Pancreas (tissue), 10 donors: ENCODE measurements at regions not wholly inside any gene's neighbourhood (a gene's known extent, or its start where the extent isn't known, plus 50 kb on each side); places are given as distances from the start of the nearest gene placed in this dataset.

Experiments
- ATAC-seq, 4 donors: fragments of 200-7000 bp; cut with Tn5 transposase; one replicate each; pipeline versions ENCODE4 v1.8.0 to v1.9.1; 2020; ENCODE audit warnings: mild to moderate bottlenecking in 4 of 4, moderate library complexity in 4 of 4
- DNase-seq, 6 donors: peaks; one replicate each; pipeline ENCODE4 v3.0.0-alpha.2; 2020
- FAIRE-seq: peaks from 2 replicates; lab custom pipeline; 2012; peaks lifted over from hg19 to GRCh38; lab: Jason Lieb, UNC
- H3K27ac ChIP-seq, 4 donors: fragments of 200-600 bp; sonication (generic); 1 replicate in 3 of 4; 2 replicates in 1 of 4; pipeline versions ENCODE4 v1.5.0 to v1.8.0; 2020
- H3K27me3 ChIP-seq, 4 donors: fragments of 200-600 bp; one replicate each; pipeline ENCODE4 v1.8.0; 2021
- H3K36me3 ChIP-seq, 3 donors: fragments of 200-600 bp; sonication (generic) in 1 of 3; one replicate each; pipeline versions ENCODE4 v1.5.0 to v1.8.0; 2020 to 2021
- H3K4me1 ChIP-seq, 3 donors: fragments of 200-600 bp; one replicate each; pipeline ENCODE4 v1.8.0; 2021
- H3K4me3 ChIP-seq, 4 donors: fragments of 200-600 bp; sonication (generic) in 2 of 4; one replicate each; pipeline versions ENCODE4 v1.5.0 to v1.8.0; 2020 to 2021
- H3K9me3 ChIP-seq, 4 donors: fragments of 200-600 bp; one replicate each; pipeline ENCODE4 v1.8.0; 2021
- CTCF ChIP-seq, 4 donors: fragments of 200-600 bp; sonication (generic) in 3 of 4; IDR thresholded peaks; one replicate each; pipeline versions ENCODE4 v1.5.0 to v1.8.0; 2021; ENCODE audit warnings: antibody characterized with exemption in 4 of 4
- WGBS, 2 donors: extraction: QIAGEN DNeasy Blood & Tissue Kit; methylation state at CpG; one replicate each; pipeline ENCODE4 v1.1.7; 2013; 5-methylcytosine and 5-hydroxymethylcytosine counted together
- intact Hi-C, 3 donors: fragments of 100-400 bp; cut with DNase I; formaldehyde crosslinking; loops; one replicate each; pipeline versions ENCODE4 v1.11.1 to v1.14.2; 2022
- donor health status: healthy with polysubstance abuse.
- donor health status: DM: no; HTN: no; CAD: no; lungs with moderate emphysema.
- donor health status: DM: no; HTN: no; CAD: no.
- donor health status: control.
- donor health status: control.
- donor health status: Bipolar disorder and iron deficiency.
- donor health status: DM: yes; HTN: yes; CAD: no.
- donor health status: DM: no; HTN: no; CAD: no.
- donor health status: DM: no; HTN: no; CAD: no.
- donor health status: DM: yes; HTN: yes; CAD: no.

GRCh38 chr5:30661730-30662129 lies 531.8 kb upstream of the CDH6 start:
- Histone ChIP-seq H3K27ac (no peak overlapping the region), H3K9me3 (no peaks in the 10 kb centered on the region), H3K36me3 (no peaks in the 10 kb centered on the region), H3K4me1 (no peaks in the 10 kb centered on the region), H3K27me3 (no peaks in the 10 kb centered on the region), H3K4me3 (no peak overlapping the region)
- no peak for DNase-seq
- no peak for ATAC-seq
- intact Hi-C loops: no loop called here
- WGBS, 2 donors: 33 to 57% methylated on average over 3 of the region's 3 CpGs
- FAIRE-seq: no peak
- no peak for TF ChIP-seq CTCF (IDR thresholded peaks at IDR 0.05)

- 55 to 65% methylated on average over 2 of the region's 2 CpGs for WGBS, 2 donors
- ATAC-seq (no peak), DNase-seq (no peak)
These were observed 534.1 kb upstream of the CDH6 start for GRCh38 chr5:30659417-30659816.

GRCh38 chr5:30650311-30650710 lies 543.2 kb upstream of the CDH6 start:
- intact Hi-C loops: no loop called here

More at GRCh38 chr5:30659417-30659816, 534.1 kb upstream of the CDH6 start:
- FAIRE-seq: no peak
- no peak overlapping the region for H3K4me3 ChIP-seq
- H3K4me1 ChIP-seq: no peaks in the 10 kb centered on the region
- no peak overlapping the region for H3K27ac ChIP-seq
- H3K27me3 ChIP-seq: no peaks in the 10 kb centered on the region
- no peaks in the 10 kb centered on the region for H3K36me3 ChIP-seq
- intact Hi-C loops: no loop called here
- no peak for TF ChIP-seq CTCF (IDR thresholded peaks at IDR 0.05)
- no peaks in the 10 kb centered on the region for H3K9me3 ChIP-seq

GRCh38 chr5:30638899-30639298 lies 554.6 kb upstream of the CDH6 start:
- WGBS, 2 donors: 49 to 59% methylated on average over 1 of the region's 1 CpG
- Histone ChIP-seq H3K27me3 (no peaks in the 10 kb centered on the region), H3K36me3 (no peaks in the 10 kb centered on the region), H3K4me3 (no peak overlapping the region), H3K27ac (no peak overlapping the region), H3K9me3 (no peaks in the 10 kb centered on the region), H3K4me1 (no peaks in the 10 kb centered on the region)
- no peak for TF ChIP-seq CTCF (IDR thresholded peaks at IDR 0.05)
- no peak for ATAC-seq
- no peak for DNase-seq
- intact Hi-C loops: no loop called here
- FAIRE-seq: no peak

More at GRCh38 chr5:30650311-30650710, 543.2 kb upstream of the CDH6 start:
- DNase-seq (no peak), ATAC-seq (no peak), FAIRE-seq (no peak)
- Histone ChIP-seq H3K4me1 (no peaks in the 10 kb centered on the region), H3K27ac (no peak overlapping the region), H3K36me3 (no peaks in the 10 kb centered on the region), H3K9me3 (no peaks in the 10 kb centered on the region), H3K4me3 (no peak overlapping the region), H3K27me3 (no peaks in the 10 kb centered on the region)
- no peak for TF ChIP-seq CTCF (IDR thresholded peaks at IDR 0.05)

GRCh38 chr5:30627945-30628344 lies 565.5 kb upstream of the CDH6 start:
- no peak overlapping the region for H3K27ac ChIP-seq
- H3K4me1 ChIP-seq: no peaks in the 10 kb centered on the region
- TF ChIP-seq CTCF (IDR thresholded peaks at IDR 0.05): no peak
- DNase-seq (no peak), FAIRE-seq (no peak), ATAC-seq (no peak)
- H3K4me3 ChIP-seq: no peak overlapping the region
- no peaks in the 10 kb centered on the region for H3K36me3 ChIP-seq
- intact Hi-C loops: no loop called here
- H3K9me3 ChIP-seq: no peaks in the 10 kb centered on the region
- no peaks in the 10 kb centered on the region for H3K27me3 ChIP-seq
